ENCODE measurements at regions not wholly inside any gene's neighbourhood (a gene's known extent, or its start where the extent isn't known, plus 50 kb on each side); places are given as distances from the start of the nearest gene placed in this dataset.

DNA sequence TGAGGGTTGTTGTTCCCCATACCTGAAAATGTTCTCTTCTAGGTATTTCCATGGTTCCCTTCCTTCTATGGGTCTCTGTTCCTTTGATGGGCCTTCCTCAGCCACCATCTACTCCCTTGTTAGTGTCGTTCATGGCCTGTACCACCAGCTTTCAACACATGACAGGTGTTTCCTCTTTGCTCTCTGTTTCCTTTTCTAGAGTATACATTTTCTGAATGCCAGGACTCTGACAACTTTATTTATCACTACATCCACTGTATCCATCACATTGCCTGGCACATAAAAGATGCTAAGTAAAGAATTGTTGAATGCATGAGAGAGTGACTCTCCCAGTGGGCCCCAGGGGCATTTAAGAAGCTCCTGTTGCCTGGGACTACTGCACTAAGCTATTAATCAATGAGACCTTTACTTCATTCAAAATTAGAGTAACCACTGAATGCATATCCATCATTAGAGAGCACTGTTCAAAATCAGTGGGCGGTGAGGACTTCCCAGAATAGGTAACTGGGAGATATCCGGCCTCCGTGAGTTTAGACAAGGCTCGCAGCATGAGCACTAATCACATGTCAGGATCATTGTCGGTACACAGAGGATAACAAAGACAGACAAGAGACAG lies 255.0 kb downstream of the CBLN1 start:
- intact Hi-C loops (cut with DNase I): no loop called here
- H3K9me3 ChIP-seq: no peaks in the 10 kb centered on the region
- no peaks in the 10 kb centered on the region for H3K27me3 ChIP-seq
- peaks cover 11% of the 10 kb centered on the region for H3K4me1 ChIP-seq (ENCODE audit: insufficient read depth)
- DNase-seq: no peak
- no peak overlapping the region for H3K27ac ChIP-seq
- H3K4me3 ChIP-seq: no peak overlapping the region
- WGBS, 3 donors: 85 to 91% (median 87%) methylated on average over 6 of the region's 6 CpGs
- TF ChIP-seq EP300 (IDR thresholded peaks at IDR 0.05): no peak
- TF ChIP-seq, protein P1, sequence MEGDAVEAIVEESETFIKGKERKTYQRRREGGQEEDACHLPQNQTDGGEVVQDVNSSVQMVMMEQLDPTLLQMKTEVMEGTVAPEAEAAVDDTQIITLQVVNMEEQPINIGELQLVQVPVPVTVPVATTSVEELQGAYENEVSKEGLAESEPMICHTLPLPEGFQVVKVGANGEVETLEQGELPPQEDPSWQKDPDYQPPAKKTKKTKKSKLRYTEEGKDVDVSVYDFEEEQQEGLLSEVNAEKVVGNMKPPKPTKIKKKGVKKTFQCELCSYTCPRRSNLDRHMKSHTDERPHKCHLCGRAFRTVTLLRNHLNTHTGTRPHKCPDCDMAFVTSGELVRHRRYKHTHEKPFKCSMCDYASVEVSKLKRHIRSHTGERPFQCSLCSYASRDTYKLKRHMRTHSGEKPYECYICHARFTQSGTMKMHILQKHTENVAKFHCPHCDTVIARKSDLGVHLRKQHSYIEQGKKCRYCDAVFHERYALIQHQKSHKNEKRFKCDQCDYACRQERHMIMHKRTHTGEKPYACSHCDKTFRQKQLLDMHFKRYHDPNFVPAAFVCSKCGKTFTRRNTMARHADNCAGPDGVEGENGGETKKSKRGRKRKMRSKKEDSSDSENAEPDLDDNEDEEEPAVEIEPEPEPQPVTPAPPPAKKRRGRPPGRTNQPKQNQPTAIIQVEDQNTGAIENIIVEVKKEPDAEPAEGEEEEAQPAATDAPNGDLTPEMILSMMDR (IDR thresholded peaks at IDR 0.05): no peak
- TF ChIP-seq POLR2A (IDR thresholded peaks at IDR 0.05): no peak
- no peaks in the 10 kb centered on the region for H3K36me3 ChIP-seq

DNA sequence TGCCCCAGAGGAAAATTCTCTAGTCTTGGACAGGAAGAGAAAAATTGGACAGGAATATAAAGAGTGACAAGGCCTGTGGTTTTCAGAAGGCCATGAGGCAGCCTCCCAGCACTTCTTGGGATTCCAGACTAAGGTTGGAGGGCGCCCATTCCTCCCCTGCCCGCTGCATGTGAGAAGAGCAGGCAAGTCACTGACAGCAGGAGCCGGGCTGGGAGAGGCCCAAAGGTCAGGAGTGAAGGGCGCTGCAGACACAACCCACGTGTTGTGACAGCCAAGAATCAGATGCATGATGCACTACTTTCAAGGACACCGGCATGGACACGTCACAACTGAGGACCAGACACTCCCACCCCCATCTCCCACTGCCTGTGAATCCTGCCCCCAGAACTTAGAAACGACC lies 256.7 kb downstream of the CBLN1 start:
- no peak overlapping the region for H3K27ac ChIP-seq
- intact Hi-C loops (cut with DNase I): no loop called here
- H3K36me3 ChIP-seq: no peaks in the 10 kb centered on the region
- TF ChIP-seq EP300 (IDR thresholded peaks at IDR 0.05): no peak
- no peak for TF ChIP-seq POLR2A (IDR thresholded peaks at IDR 0.05)
- TF ChIP-seq, protein P1 (IDR thresholded peaks at IDR 0.05): no peak
- H3K4me1 ChIP-seq (ENCODE audit: insufficient read depth): peaks cover 11% of the 10 kb centered on the region
- H3K9me3 ChIP-seq: no peaks in the 10 kb centered on the region
- DNase-seq: peak; percentile 46 to 82 (median 61)
- no peaks in the 10 kb centered on the region for H3K27me3 ChIP-seq
- H3K4me3 ChIP-seq: no peak overlapping the region
- WGBS, 3 donors: 14 to 30% (median 15%) methylated on average over 8 of the region's 8 CpGs

DNA sequence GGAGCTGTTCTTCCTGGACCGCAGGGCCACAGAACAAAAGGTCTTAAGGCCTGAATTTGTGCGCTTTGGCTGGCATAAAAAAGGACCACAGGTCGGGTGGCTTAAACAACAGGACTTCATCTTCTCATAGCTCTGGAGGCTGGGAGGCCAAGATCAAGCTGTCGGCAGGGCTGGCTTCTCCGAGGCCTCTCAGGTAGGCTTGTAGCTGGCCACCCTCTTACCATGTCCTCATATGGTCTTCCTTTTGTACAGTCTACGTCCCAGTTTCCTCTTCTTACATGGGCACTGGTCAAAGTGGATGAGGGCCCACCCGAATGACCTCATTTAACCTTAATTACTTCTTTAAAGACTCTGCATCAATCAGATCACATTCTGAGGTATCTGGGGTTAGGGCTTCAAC lies 257.6 kb downstream of the CBLN1 start:
- intact Hi-C loops (cut with DNase I): no loop called here
- no peaks in the 10 kb centered on the region for H3K27me3 ChIP-seq
- no peak overlapping the region for H3K27ac ChIP-seq
- peaks cover 17% of the 10 kb centered on the region for H3K4me1 ChIP-seq (ENCODE audit: insufficient read depth)
- no peaks in the 10 kb centered on the region for H3K9me3 ChIP-seq
- DNase-seq: no peak
- 90 to 97% (median 91%) methylated on average over 7 of the region's 7 CpGs for WGBS, 3 donors
- TF ChIP-seq, protein P1 (IDR thresholded peaks at IDR 0.05): no peak
- TF ChIP-seq EP300 (IDR thresholded peaks at IDR 0.05) (no peak), POLR2A (IDR thresholded peaks at IDR 0.05) (no peak)
- H3K4me3 ChIP-seq: no peak overlapping the region
- no peaks in the 10 kb centered on the region for H3K36me3 ChIP-seq

DNA sequence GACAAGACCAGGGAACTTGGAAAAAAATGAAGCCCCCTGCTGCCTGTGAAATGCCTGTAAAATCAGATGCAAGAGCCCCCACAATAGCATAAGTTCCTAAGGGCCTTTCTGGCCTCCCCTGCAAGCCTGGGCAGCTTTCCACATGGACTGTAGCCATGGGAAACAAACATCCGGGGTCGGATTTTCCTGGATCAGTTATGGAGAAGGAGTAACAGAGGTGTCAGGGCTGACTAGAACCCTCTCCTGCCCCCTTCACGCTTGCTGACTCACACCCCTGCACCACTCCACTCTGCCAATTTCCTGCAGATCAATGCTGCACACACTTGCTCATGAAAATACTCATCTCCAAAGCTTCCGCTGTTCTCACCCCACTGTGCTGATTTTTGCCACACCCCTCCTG lies 258.6 kb downstream of the CBLN1 start:
- intact Hi-C loops (cut with DNase I): no loop called here
- DNase-seq: peak; percentile 26 to 79 (median 50)
- Histone ChIP-seq H3K9me3 (no peaks in the 10 kb centered on the region), H3K4me3 (no peak overlapping the region), H3K36me3 (no peaks in the 10 kb centered on the region), H3K4me1 (ENCODE audit: insufficient read depth) (peaks cover 17% of the 10 kb centered on the region), H3K27me3 (no peaks in the 10 kb centered on the region), H3K27ac (no peak overlapping the region)
- 6 to 13% (median 7%) methylated on average over 4 of the region's 4 CpGs for WGBS, 3 donors
- TF ChIP-seq, protein P1 (IDR thresholded peaks at IDR 0.05): no peak
- no peak for TF ChIP-seq EP300 (IDR thresholded peaks at IDR 0.05)
- TF ChIP-seq POLR2A (IDR thresholded peaks at IDR 0.05): no peak

Data from ovary (tissue), 7 donors.